ENCODE measurements at regions not wholly inside any gene's neighbourhood (a gene's known extent, or its start where the extent isn't known, plus 50 kb on each side); places are given as distances from the start of the nearest gene placed in this dataset.

DNA sequence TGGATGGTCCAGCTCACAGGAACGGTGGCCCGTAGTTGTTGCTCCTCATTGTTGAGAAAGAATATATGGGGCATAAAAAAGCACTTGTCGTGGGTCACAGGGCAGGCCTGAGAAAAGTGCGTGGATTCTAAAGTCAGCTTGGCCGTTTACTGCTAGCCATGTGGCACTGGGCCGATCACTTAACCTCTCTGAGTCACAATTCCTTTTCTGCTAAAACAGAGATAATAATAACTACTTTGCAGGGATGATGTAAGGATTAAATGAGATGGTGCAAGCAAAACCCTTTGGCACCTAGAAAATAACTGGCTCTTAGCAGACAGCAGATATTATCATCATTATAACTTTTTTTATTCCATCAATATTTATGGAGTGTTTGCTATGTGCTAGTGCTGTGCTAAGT is 579.7 kb downstream of the CCDC171 start:
- H3K36me3 ChIP-seq (replicated peaks in 1 of 2; ENCODE audit: control insufficient read depth in 1 of 2, insufficient read depth in 2 of 2, low read length in 1 of 2), result no peaks in the 10 kb centered on the region
- peaks cover 0 to 8% of the 10 kb centered on the region in 2 experiments; a peak in 1 of 4 replicates for H3K4me1 ChIP-seq (ENCODE audit: control insufficient read depth in 1 of 2, insufficient read depth in 2 of 2, low read depth in 1 of 2, low read length in 1 of 2)
- no peak overlapping the region for H3K4me3 ChIP-seq (ENCODE audit: low read depth in 2 of 2, low read length in 1 of 2)
- H3K9me3 ChIP-seq, result no peaks in the 10 kb centered on the region
- POLR2A ChIA-PET, result no interaction called here
- TF ChIP-seq NRF1 (IDR thresholded peaks at IDR 0.05; ENCODE audit: low read depth, low read length) (no peak), ELF1 (IDR thresholded peaks at IDR 0.05) (no peak), EP300 (IDR thresholded peaks at IDR 0.05; ENCODE audit: borderline replicate concordance in 1 of 2, low read depth in 1 of 2, low read length in 1 of 2) (no peak), RAD21 (IDR thresholded peaks at IDR 0.05; ENCODE audit: low read length) (no peak), YY1 (IDR thresholded peaks at IDR 0.05; ENCODE audit: low read depth) (no peak)
- TF ChIP-seq, protein P1, sequence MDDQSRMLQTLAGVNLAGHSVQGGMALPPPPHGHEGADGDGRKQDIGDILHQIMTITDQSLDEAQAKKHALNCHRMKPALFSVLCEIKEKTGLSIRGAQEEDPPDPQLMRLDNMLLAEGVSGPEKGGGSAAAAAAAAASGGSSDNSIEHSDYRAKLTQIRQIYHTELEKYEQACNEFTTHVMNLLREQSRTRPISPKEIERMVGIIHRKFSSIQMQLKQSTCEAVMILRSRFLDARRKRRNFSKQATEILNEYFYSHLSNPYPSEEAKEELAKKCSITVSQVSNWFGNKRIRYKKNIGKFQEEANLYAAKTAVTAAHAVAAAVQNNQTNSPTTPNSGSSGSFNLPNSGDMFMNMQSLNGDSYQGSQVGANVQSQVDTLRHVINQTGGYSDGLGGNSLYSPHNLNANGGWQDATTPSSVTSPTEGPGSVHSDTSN (IDR thresholded peaks at IDR 0.05), result no peak
- TF ChIP-seq, protein P2, sequence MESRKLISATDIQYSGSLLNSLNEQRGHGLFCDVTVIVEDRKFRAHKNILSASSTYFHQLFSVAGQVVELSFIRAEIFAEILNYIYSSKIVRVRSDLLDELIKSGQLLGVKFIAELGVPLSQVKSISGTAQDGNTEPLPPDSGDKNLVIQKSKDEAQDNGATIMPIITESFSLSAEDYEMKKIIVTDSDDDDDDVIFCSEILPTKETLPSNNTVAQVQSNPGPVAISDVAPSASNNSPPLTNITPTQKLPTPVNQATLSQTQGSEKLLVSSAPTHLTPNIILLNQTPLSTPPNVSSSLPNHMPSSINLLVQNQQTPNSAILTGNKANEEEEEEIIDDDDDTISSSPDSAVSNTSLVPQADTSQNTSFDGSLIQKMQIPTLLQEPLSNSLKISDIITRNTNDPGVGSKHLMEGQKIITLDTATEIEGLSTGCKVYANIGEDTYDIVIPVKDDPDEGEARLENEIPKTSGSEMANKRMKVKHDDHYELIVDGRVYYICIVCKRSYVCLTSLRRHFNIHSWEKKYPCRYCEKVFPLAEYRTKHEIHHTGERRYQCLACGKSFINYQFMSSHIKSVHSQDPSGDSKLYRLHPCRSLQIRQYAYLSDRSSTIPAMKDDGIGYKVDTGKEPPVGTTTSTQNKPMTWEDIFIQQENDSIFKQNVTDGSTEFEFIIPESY (IDR thresholded peaks at IDR 0.05; ENCODE audit: borderline replicate concordance, low read depth), result no peak
- TF ChIP-seq, protein P3, sequence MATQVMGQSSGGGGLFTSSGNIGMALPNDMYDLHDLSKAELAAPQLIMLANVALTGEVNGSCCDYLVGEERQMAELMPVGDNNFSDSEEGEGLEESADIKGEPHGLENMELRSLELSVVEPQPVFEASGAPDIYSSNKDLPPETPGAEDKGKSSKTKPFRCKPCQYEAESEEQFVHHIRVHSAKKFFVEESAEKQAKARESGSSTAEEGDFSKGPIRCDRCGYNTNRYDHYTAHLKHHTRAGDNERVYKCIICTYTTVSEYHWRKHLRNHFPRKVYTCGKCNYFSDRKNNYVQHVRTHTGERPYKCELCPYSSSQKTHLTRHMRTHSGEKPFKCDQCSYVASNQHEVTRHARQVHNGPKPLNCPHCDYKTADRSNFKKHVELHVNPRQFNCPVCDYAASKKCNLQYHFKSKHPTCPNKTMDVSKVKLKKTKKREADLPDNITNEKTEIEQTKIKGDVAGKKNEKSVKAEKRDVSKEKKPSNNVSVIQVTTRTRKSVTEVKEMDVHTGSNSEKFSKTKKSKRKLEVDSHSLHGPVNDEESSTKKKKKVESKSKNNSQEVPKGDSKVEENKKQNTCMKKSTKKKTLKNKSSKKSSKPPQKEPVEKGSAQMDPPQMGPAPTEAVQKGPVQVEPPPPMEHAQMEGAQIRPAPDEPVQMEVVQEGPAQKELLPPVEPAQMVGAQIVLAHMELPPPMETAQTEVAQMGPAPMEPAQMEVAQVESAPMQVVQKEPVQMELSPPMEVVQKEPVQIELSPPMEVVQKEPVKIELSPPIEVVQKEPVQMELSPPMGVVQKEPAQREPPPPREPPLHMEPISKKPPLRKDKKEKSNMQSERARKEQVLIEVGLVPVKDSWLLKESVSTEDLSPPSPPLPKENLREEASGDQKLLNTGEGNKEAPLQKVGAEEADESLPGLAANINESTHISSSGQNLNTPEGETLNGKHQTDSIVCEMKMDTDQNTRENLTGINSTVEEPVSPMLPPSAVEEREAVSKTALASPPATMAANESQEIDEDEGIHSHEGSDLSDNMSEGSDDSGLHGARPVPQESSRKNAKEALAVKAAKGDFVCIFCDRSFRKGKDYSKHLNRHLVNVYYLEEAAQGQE (IDR thresholded peaks at IDR 0.05; ENCODE audit: low read depth, low read length), result no peak
- H2AFZ ChIP-seq (ENCODE audit: low read depth), result no peak overlapping the region
- no peak overlapping the region for H3K9ac ChIP-seq
- no peaks in the 10 kb centered on the region for H3K9me2 ChIP-seq
- H3K27ac ChIP-seq (ENCODE audit: low read depth in 2 of 2, low read length in 1 of 2), result no peak overlapping the region
- no peaks in the 10 kb centered on the region for H3K79me2 ChIP-seq (ENCODE audit: insufficient read depth)
- DNase-seq, result no peak
- H4K20me1 ChIP-seq (ENCODE audit: insufficient read depth), result no peaks in the 10 kb centered on the region
- no peak overlapping the region for H3K4me2 ChIP-seq
- no peaks in the 10 kb centered on the region for H3F3A ChIP-seq (replicated peaks; ENCODE audit: insufficient read depth)
- CTCF ChIA-PET, result interaction anchor here (1.2 to 1.8 kb wide), 2 partner anchors 8 to 260 kb away, joined by 5 to 10 read pairs; no protein-coding TSS in a partner anchor
- H3K27me3 ChIP-seq (ENCODE audit: insufficient read depth), result no peaks in the 10 kb centered on the region
- WGBS (ENCODE audit: low lambda C conversion rate), result 97% methylated on average over 6 of the region's 6 CpGs

DNA sequence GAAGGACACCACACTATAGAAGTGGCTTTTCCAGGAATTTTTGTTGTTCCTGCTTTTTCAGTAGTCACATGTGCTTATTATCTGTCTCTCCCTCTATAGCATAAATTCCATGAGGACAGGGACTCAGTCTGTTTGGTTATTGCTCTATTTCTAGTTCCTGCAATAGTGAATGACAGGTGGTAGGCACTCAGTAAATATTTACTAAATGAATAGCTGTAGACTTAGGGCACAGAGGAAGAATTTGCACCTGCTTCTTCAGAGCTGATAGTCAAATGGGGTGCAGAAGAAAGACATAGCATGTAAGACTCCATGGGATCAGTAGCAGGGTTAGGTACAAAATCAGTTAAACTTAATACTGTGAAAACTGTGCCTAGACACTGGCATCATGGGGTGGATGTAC is 580.2 kb downstream of the CCDC171 start:
- DNase-seq, result no peak
- Histone ChIP-seq H3K79me2 (ENCODE audit: insufficient read depth) (no peaks in the 10 kb centered on the region), H3F3A (replicated peaks; ENCODE audit: insufficient read depth) (no peaks in the 10 kb centered on the region), H3K4me2 (no peak overlapping the region), H3K9me3 (no peaks in the 10 kb centered on the region), H4K20me1 (ENCODE audit: insufficient read depth) (no peaks in the 10 kb centered on the region), H3K27me3 (ENCODE audit: insufficient read depth) (no peaks in the 10 kb centered on the region), H3K27ac (ENCODE audit: low read depth in 2 of 2, low read length in 1 of 2) (no peak overlapping the region), H3K4me1 (ENCODE audit: control insufficient read depth in 1 of 2, insufficient read depth in 2 of 2, low read depth in 1 of 2, low read length in 1 of 2) (peaks cover 0 to 8% of the 10 kb centered on the region in 2 experiments; a peak in 1 of 4 replicates), H2AFZ (ENCODE audit: low read depth) (no peak overlapping the region), H3K4me3 (ENCODE audit: low read depth in 2 of 2, low read length in 1 of 2) (no peak overlapping the region), H3K9me2 (no peaks in the 10 kb centered on the region), H3K36me3 (replicated peaks in 1 of 2; ENCODE audit: control insufficient read depth in 1 of 2, insufficient read depth in 2 of 2, low read length in 1 of 2) (no peaks in the 10 kb centered on the region), H3K9ac (no peak overlapping the region)
- no peak for TF ChIP-seq EP300 (IDR thresholded peaks at IDR 0.05; ENCODE audit: borderline replicate concordance in 1 of 2, low read depth in 1 of 2, low read length in 1 of 2)
- no peak for TF ChIP-seq RFX5 (IDR thresholded peaks at IDR 0.05; ENCODE audit: low read length)
- TF ChIP-seq TEAD4 (IDR thresholded peaks at IDR 0.05; ENCODE audit: borderline replicate concordance, insufficient read depth), result no peak
- no peak for TF ChIP-seq EZH2phosphoT487 (IDR thresholded peaks at IDR 0.05; ENCODE audit: borderline replicate concordance, low read depth)
- ChIA-PET POLR2A (no interaction called here), CTCF (interaction anchor here (0.7 to 1.9 kb wide), 5 partner anchors 8 to 260 kb away, joined by 3 to 10 read pairs (median 3); no protein-coding TSS in a partner anchor)

Data from SK-N-SH (cell line).